SK-N-SH (cell line): ENCODE measurements at regions not wholly inside any gene's neighbourhood (a gene's known extent, or its start where the extent isn't known, plus 50 kb on each side); places are given as distances from the start of the nearest gene placed in this dataset.

Experiments
- CTCF ChIA-PET: fragments of 300-600, 350-600 bp; formaldehyde crosslinking; extraction: SDS; loops from one replicate; lab custom pipeline; 2021; lab: Yijun Ruan, JAX
- POLR2A ChIA-PET: fragments of 350-600 bp; sonication (Branson Sonifier 250); formaldehyde crosslinking; extraction: SDS; loops from one replicate; lab custom pipeline; 2020; ENCODE audit warnings: antibody characterized with exemption, inconsistent platforms; lab: Yijun Ruan, JAX
- DNase-seq: peaks from one replicate; pipeline ENCODE4 v3.0.0; 2012
- H2AFZ ChIP-seq: fragments of 200-600 bp; sonication (generic); 2 replicates; pipeline ENCODE4 v1.8.1; 2016; ENCODE audit warnings: antibody characterized with exemption, mild to moderate bottlenecking, low read depth
- H3F3A ChIP-seq: fragments of 200-600 bp; sonication (generic); replicated peaks from 2 replicates; pipeline ENCODE3; 2016; ENCODE audit warnings: antibody characterized with exemption, mild to moderate bottlenecking; ENCODE audit not compliant: insufficient read depth
- H3K27ac ChIP-seq, 2 experiments: fragments of 200-500 bp in 1 of 2; fragments of 200-600 bp in 1 of 2; sonication (Bioruptor generic) in 1 of 2; sonication (generic), shearing (Covaris generic) in 1 of 2; 2 replicates each; pipeline versions ENCODE4 v1.5.1 to v1.6.1; 2014 to 2016; ENCODE audit warnings: low read depth in 2 of 2, inconsistent platforms in 1 of 2, low read length in 1 of 2, mild to moderate bottlenecking in 1 of 2, mixed read lengths in 1 of 2
- H3K27me3 ChIP-seq: fragments of 200-600 bp; sonication (generic), shearing (Covaris generic); 2 replicates; pipeline ENCODE4 v1.6.1; 2016; ENCODE audit warnings: mixed run types; ENCODE audit not compliant: insufficient read depth
- H3K36me3 ChIP-seq, 2 experiments: fragments of 200-500 bp in 1 of 2; fragments of 200-600 bp in 1 of 2; sonication (Bioruptor generic) in 1 of 2; sonication (generic) in 1 of 2; replicated peaks in 1 of 2; 2 replicates each; pipeline versions ENCODE3 to v1.5.1; 2014 to 2016; ENCODE audit warnings: low read length in 1 of 2, mild to moderate bottlenecking in 1 of 2; ENCODE audit not compliant: insufficient read depth in 2 of 2, control insufficient read depth in 1 of 2
- H3K4me1 ChIP-seq, 2 experiments: fragments of 200-500 bp in 1 of 2; fragments of 200-600 bp in 1 of 2; sonication (Bioruptor generic) in 1 of 2; sonication (generic), shearing (Covaris generic) in 1 of 2; 2 replicates each; pipeline versions ENCODE4 v1.5.1 to v1.6.1; 2014 to 2016; ENCODE audit warnings: low read depth in 1 of 2, low read length in 1 of 2, mixed run types in 1 of 2; ENCODE audit not compliant: insufficient read depth in 2 of 2, control insufficient read depth in 1 of 2
- H3K4me2 ChIP-seq: fragments of 200-600 bp; sonication (generic), shearing (Covaris generic); 2 replicates; pipeline ENCODE4 v1.6.1; 2017; ENCODE audit warnings: mixed run types
- H3K4me3 ChIP-seq, 2 experiments: fragments of 200-500 bp in 1 of 2; fragments of 200-600 bp in 1 of 2; sonication (Bioruptor generic) in 1 of 2; sonication (generic), shearing (Covaris generic) in 1 of 2; 2 replicates each; pipeline versions ENCODE4 v1.5.1 to v1.8.1; 2014 to 2016; ENCODE audit warnings: low read depth in 2 of 2, inconsistent platforms in 1 of 2, low read length in 1 of 2, mild to moderate bottlenecking in 1 of 2, mixed read lengths in 1 of 2, moderate library complexity in 1 of 2
- H3K79me2 ChIP-seq: fragments of 200-600 bp; sonication (generic); 2 replicates; pipeline ENCODE4 v1.8.1; 2017; ENCODE audit warnings: mild to moderate bottlenecking; ENCODE audit not compliant: insufficient read depth
- H3K9ac ChIP-seq: fragments of 200-600 bp; sonication (generic); 2 replicates; pipeline ENCODE4 v1.6.1; 2017; ENCODE audit warnings: mixed run types
- H3K9me2 ChIP-seq: fragments of 200-600 bp; sonication (generic); 2 replicates; pipeline ENCODE4 v1.6.1; 2017; ENCODE audit warnings: mixed run types
- H3K9me3 ChIP-seq: fragments of 200-600 bp; sonication (generic); 2 replicates; pipeline ENCODE4 v1.6.1; 2017; ENCODE audit warnings: mixed run types, mild to moderate bottlenecking, moderate library complexity
- H4K20me1 ChIP-seq: fragments of 200-600 bp; sonication (generic); 2 replicates; pipeline ENCODE4 v1.6.1; 2017; ENCODE audit warnings: mild to moderate bottlenecking, mixed run types; ENCODE audit not compliant: insufficient read depth
- CHD2 ChIP-seq: fragments of 150-350 bp; IDR thresholded peaks from 2 replicates; pipeline ENCODE4 v1.6.1; 2018; ENCODE audit warnings: low read length; ENCODE audit not compliant: partially characterized antibody
- ELF1 ChIP-seq: IDR thresholded peaks from 2 replicates; pipeline ENCODE4 v1.4.0; 2012
- EZH2phosphoT487 ChIP-seq: fragments of 200-600 bp; sonication (generic); IDR thresholded peaks from 2 replicates; pipeline ENCODE4 v1.6.1; 2017; ENCODE audit warnings: low read depth, mixed run types, mild to moderate bottlenecking, antibody characterized with exemption, moderate library complexity, borderline replicate concordance
- FOXJ3 ChIP-seq: sonication (generic); formaldehyde crosslinking; IDR thresholded peaks from 2 replicates; pipeline ENCODE4 v1.5.1; 2020; ENCODE audit warnings: mild to moderate bottlenecking, missing genetic modification reagents
- GABPA ChIP-seq: IDR thresholded peaks from 2 replicates; pipeline ENCODE4 v1.4.0; 2012; ENCODE audit warnings: low read depth, mild to moderate bottlenecking
- MXI1 ChIP-seq: IDR thresholded peaks from 2 replicates; pipeline ENCODE4 v1.6.1; 2012; ENCODE audit warnings: mild to moderate bottlenecking, low read depth, low read length, improper control_type of control experiment
- NFIC ChIP-seq: IDR thresholded peaks from 2 replicates; pipeline ENCODE4 v1.4.0; 2012; ENCODE audit warnings: borderline replicate concordance
- RAD21 ChIP-seq: IDR thresholded peaks from 2 replicates; pipeline ENCODE4 v1.6.1; 2012; ENCODE audit warnings: mild to moderate bottlenecking, low read length
- RXRA ChIP-seq: IDR thresholded peaks from 2 replicates; pipeline ENCODE4 v1.4.0; 2012; ENCODE audit warnings: low read depth, mild to moderate bottlenecking, borderline replicate concordance
- TAF1 ChIP-seq: IDR thresholded peaks from 2 replicates; pipeline ENCODE4 v1.6.1; 2012; ENCODE audit warnings: low read depth, mild to moderate bottlenecking, low read length, moderate library complexity, borderline replicate concordance
- TCF12 ChIP-seq: IDR thresholded peaks from 2 replicates; pipeline ENCODE4 v1.4.0; 2012
- WGBS: methylation state at CpG from one replicate; pipeline ENCODE4 v1.1.6; 2017; ENCODE audit warnings: low lambda C conversion rate; 5-methylcytosine and 5-hydroxymethylcytosine counted together
- TF ChIP-seq, protein P1 (sequence below): IDR thresholded peaks from 2 replicates; pipeline ENCODE4 v1.4.0; 2012; ENCODE audit warnings: low read depth, borderline replicate concordance
- TF ChIP-seq, protein P2 (sequence below): fragments of 150-350 bp; IDR thresholded peaks from 2 replicates; pipeline ENCODE4 v1.6.1; 2016; ENCODE audit warnings: mild to moderate bottlenecking, low read depth, low read length
- TF ChIP-seq, protein P3 (sequence below): IDR thresholded peaks from 2 replicates; pipeline ENCODE4 v1.4.0; 2012; ENCODE audit warnings: low read depth

DNA sequence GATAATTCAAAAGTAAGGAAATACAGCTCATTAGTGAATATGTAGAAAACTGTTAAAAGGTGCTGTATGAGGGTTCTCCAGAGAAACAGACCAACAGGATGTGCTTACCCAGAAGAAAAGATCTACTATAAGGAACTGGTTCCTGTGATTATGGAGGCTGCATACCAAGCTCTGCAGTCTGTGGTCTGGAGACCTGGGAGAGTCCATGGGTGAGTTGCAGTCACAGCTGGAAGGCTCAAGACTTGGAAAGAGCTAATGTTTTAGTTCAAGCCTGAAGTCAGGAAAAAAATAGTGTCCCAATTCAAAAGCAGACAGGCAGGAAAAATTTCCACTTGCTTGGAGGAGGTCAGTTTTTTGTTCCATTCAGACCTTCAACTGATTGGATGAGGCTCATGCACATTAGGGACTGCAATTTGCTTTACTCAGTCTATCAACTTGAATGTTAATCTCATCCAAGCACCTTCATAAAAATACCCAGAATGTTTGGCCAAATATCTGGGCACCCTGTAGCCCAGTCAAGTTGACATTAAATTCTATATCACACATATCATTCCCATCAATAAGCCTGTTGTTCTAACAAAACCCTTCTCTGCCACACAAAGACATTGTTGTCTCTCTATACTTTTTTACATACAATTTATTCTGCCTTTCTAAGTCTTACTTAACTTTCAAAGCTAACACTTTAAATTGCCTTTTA lies 197.9 kb upstream of the KLF6 start:
- Histone ChIP-seq H3K4me1 (peaks cover 0 to 13% of the 10 kb centered on the region in 2 experiments; a peak in 2 of 4 replicates), H3K9me2 (no peaks in the 10 kb centered on the region), H3K4me2 (no peak overlapping the region), H2AFZ (no peak overlapping the region), H3K27ac (no peak overlapping the region), H3K9me3 (no peaks in the 10 kb centered on the region), H3K36me3 (no peaks in the 10 kb centered on the region), H3K4me3 (no peak overlapping the region), H3F3A (no peaks in the 10 kb centered on the region), H3K79me2 (no peaks in the 10 kb centered on the region), H4K20me1 (no peaks in the 10 kb centered on the region), H3K27me3 (no peaks in the 10 kb centered on the region), H3K9ac (no peak overlapping the region)
- CTCF ChIA-PET, result no interaction called here
- no peak for DNase-seq
- TF ChIP-seq GABPA (no peak), EZH2phosphoT487 (no peak), CHD2 (no peak)
- TF ChIP-seq, protein P1, sequence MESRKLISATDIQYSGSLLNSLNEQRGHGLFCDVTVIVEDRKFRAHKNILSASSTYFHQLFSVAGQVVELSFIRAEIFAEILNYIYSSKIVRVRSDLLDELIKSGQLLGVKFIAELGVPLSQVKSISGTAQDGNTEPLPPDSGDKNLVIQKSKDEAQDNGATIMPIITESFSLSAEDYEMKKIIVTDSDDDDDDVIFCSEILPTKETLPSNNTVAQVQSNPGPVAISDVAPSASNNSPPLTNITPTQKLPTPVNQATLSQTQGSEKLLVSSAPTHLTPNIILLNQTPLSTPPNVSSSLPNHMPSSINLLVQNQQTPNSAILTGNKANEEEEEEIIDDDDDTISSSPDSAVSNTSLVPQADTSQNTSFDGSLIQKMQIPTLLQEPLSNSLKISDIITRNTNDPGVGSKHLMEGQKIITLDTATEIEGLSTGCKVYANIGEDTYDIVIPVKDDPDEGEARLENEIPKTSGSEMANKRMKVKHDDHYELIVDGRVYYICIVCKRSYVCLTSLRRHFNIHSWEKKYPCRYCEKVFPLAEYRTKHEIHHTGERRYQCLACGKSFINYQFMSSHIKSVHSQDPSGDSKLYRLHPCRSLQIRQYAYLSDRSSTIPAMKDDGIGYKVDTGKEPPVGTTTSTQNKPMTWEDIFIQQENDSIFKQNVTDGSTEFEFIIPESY, result no peak
- TF ChIP-seq, protein P2, sequence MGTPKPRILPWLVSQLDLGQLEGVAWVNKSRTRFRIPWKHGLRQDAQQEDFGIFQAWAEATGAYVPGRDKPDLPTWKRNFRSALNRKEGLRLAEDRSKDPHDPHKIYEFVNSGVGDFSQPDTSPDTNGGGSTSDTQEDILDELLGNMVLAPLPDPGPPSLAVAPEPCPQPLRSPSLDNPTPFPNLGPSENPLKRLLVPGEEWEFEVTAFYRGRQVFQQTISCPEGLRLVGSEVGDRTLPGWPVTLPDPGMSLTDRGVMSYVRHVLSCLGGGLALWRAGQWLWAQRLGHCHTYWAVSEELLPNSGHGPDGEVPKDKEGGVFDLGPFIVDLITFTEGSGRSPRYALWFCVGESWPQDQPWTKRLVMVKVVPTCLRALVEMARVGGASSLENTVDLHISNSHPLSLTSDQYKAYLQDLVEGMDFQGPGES, result no peak
- POLR2A ChIA-PET, result no interaction called here

- ChIA-PET POLR2A (no interaction called here), CTCF (interaction anchor here (1.0 kb wide), 1 partner anchor 90 kb away, joined by 3 read pairs; no protein-coding TSS in a partner anchor)
Measured at GRCh38 chr10:3981300-3981699, 196.3 kb upstream of the KLF6 start.

DNA sequence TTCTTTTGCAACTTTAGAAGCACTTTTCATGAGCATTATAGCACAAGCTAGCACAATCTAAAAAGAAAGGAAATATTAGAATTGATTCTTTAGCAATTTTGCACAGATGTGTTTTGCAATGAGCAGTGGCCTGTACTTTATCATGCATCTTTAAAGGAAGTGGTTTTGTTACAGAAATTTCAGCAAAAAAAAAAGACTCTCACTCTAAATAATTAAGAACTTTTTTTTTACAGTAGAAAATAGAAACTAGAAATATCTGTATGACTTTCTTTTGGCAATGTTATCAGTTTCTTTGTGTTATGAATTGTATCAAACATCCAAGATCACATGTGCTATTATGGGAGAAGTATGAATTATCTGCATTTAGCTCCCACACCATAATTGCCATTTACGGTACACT lies 195.7 kb upstream of the KLF6 start:
- POLR2A ChIA-PET, result no interaction called here
- no peak for TF ChIP-seq MXI1
- TF ChIP-seq GABPA, result no peak
- TF ChIP-seq RAD21, result no peak
- TF ChIP-seq NFIC, result no peak
- no peak for TF ChIP-seq TCF12
- TF ChIP-seq, protein P1, result no peak
- no peak for TF ChIP-seq CHD2
- no peak for TF ChIP-seq ELF1
- TF ChIP-seq, protein P3, sequence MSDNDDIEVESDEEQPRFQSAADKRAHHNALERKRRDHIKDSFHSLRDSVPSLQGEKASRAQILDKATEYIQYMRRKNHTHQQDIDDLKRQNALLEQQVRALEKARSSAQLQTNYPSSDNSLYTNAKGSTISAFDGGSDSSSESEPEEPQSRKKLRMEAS, result no peak
- no peak for TF ChIP-seq RXRA
- TF ChIP-seq, protein P2, result no peak
- no peak for TF ChIP-seq TAF1

More at GRCh38 chr10:3981300-3981699, 196.3 kb upstream of the KLF6 start:
- H4K20me1 ChIP-seq, result no peaks in the 10 kb centered on the region
- no peaks in the 10 kb centered on the region for H3K9me2 ChIP-seq
- H3F3A ChIP-seq, result no peaks in the 10 kb centered on the region
- H3K36me3 ChIP-seq, result no peaks in the 10 kb centered on the region
- no peak overlapping the region for H3K4me2 ChIP-seq
- H3K27ac ChIP-seq, result no peak overlapping the region
- H3K9me3 ChIP-seq, result no peaks in the 10 kb centered on the region
- WGBS, result 88% methylated on average over 10 of the region's 10 CpGs
- H3K27me3 ChIP-seq, result no peaks in the 10 kb centered on the region
- no peak overlapping the region for H3K4me3 ChIP-seq
- H2AFZ ChIP-seq, result no peak overlapping the region
- no peak for DNase-seq
- no peak for TF ChIP-seq NFIC
- TF ChIP-seq RAD21, result no peak
- TF ChIP-seq FOXJ3, result no peak
- TF ChIP-seq, all 33 proteins: peak for 0
- Histone ChIP-seq H3K79me2 (no peaks in the 10 kb centered on the region), H3K4me1 (peaks cover 0 to 2% of the 10 kb centered on the region in 2 experiments; a peak in 1 of 4 replicates), H3K9ac (no peak overlapping the region)

More for the DNA sequence above, 195.7 kb upstream of the KLF6 start:
- H3K4me1 ChIP-seq, result no peaks in the 10 kb centered on the region; a peak in 1 of 4 replicates
- no peak for DNase-seq
- H3K27ac ChIP-seq, result no peak overlapping the region; a peak in 1 of 4 replicates
- no peaks in the 10 kb centered on the region for H3K9me3 ChIP-seq
- H2AFZ ChIP-seq, result no peak overlapping the region
- H3F3A ChIP-seq, result no peaks in the 10 kb centered on the region
- 98% methylated on average over 1 of the region's 1 CpG for WGBS
- no peaks in the 10 kb centered on the region for H3K36me3 ChIP-seq
- no peaks in the 10 kb centered on the region for H3K27me3 ChIP-seq
- H3K79me2 ChIP-seq, result no peaks in the 10 kb centered on the region
- H3K4me2 ChIP-seq, result no peak overlapping the region
- no peak overlapping the region for H3K4me3 ChIP-seq
- CTCF ChIA-PET, result interaction anchor here (1.0 kb wide), 1 partner anchor 90 kb away, joined by 3 read pairs; no protein-coding TSS in a partner anchor
- H3K9ac ChIP-seq, result no peak overlapping the region
- H4K20me1 ChIP-seq, result no peaks in the 10 kb centered on the region
- H3K9me2 ChIP-seq, result no peaks in the 10 kb centered on the region
